K562 (cell line): ENCODE measurements at regions not wholly inside any gene's neighbourhood (a gene's known extent, or its start where the extent isn't known, plus 50 kb on each side); places are given as distances from the start of the nearest gene placed in this dataset.
A peak's percentile ranks its signal among the peaks of the same experiment; 100 is the strongest.

Experiments used
- ATAC-seq: fragments of 200-7000 bp; cut with Tn5 transposase; 3 replicates; pipeline ENCODE4 v1.9.1; 2020; ENCODE audit warnings: moderate library complexity
- BruUV-seq: library from RNA; stranded (reverse); fragments of 400-500 nt; replicated peaks from 2 replicates; lab custom pipeline; 2021; lab: Mats Ljungman, UMichigan
- CTCF ChIA-PET: fragments of 300-600 bp; formaldehyde crosslinking; extraction: SDS; loops from one replicate; lab custom pipeline; 2021; ENCODE audit warnings: low intra/inter-chr PET ratio; lab: Yijun Ruan, JAX
- POLR2A ChIA-PET: fragments of 300-600, 350-650 bp; sonication (Branson Sonifier 250); formaldehyde crosslinking; extraction: SDS; loops from one replicate; lab custom pipeline; 2021; ENCODE audit warnings: antibody characterized with exemption, inconsistent platforms; lab: Yijun Ruan, JAX
- DNase-seq, 4 experiments: peaks; one replicate each; pipeline versions ENCODE4 v3.0.0 to v3.0.0-alpha.2; 2011 to 2018; ENCODE audit warnings: low spot score in 3 of 4, mixed read lengths in 3 of 4; ENCODE audit errors: extremely low read depth in 1 of 4
- FAIRE-seq: peaks from 2 replicates; lab custom pipeline; 2011; peaks lifted over from hg19 to GRCh38; lab: Jason Lieb, UNC
- H2AFZ ChIP-seq: 2 replicates; pipeline ENCODE4 v1.6.0; 2011; ENCODE audit warnings: low read depth, low read length, control low read depth, inconsistent platforms
- H3K27ac ChIP-seq: fragments of 200-600 bp; 3 replicates; pipeline ENCODE4 v1.8.0; 2011; ENCODE audit warnings: low read depth, mild to moderate bottlenecking, control low read depth, inconsistent platforms, low read length, moderate library complexity, mixed read lengths; ENCODE audit errors: extremely low read depth
- H3K27me3 ChIP-seq, 2 experiments: fragments of 300-600 bp in 1 of 2; 2 replicates in 1 of 2; 3 replicates in 1 of 2; pipeline versions ENCODE4 v1.6.0 to v1.8.0; 2011; ENCODE audit warnings: inconsistent platforms in 2 of 2, low read length in 2 of 2, mild to moderate bottlenecking in 1 of 2, mixed read lengths in 1 of 2, moderate library complexity in 1 of 2; ENCODE audit not compliant: control insufficient read depth in 2 of 2, insufficient read depth in 2 of 2
- H3K36me3 ChIP-seq: fragments of 300-600 bp; 3 replicates; pipeline ENCODE4 v1.8.0; 2011; ENCODE audit warnings: mild to moderate bottlenecking, low read length, inconsistent platforms; ENCODE audit not compliant: control insufficient read depth, insufficient read depth
- H3K4me1 ChIP-seq, 2 experiments: fragments of 200-600 bp in 1 of 2; replicated peaks in 1 of 2; 2 replicates in 1 of 2; 3 replicates in 1 of 2; pipeline versions ENCODE4 v1.5.1 to v1.8.0; 2011; ENCODE audit warnings: inconsistent platforms in 2 of 2, low read length in 2 of 2, mild to moderate bottlenecking in 1 of 2, mixed read lengths in 1 of 2, moderate library complexity in 1 of 2; ENCODE audit not compliant: control insufficient read depth in 2 of 2, insufficient read depth in 2 of 2
- H3K4me2 ChIP-seq: 2 replicates; pipeline ENCODE4 v1.6.1; 2011; ENCODE audit warnings: low read length, control low read depth, inconsistent platforms, mixed read lengths; ENCODE audit not compliant: insufficient read depth
- H3K4me3 ChIP-seq: fragments of 200-600 bp; sonication (generic), shearing (Covaris generic); 2 replicates; pipeline ENCODE4 v1.5.1; 2016; ENCODE audit warnings: control low read depth, inconsistent platforms
- H3K79me2 ChIP-seq: fragments of 200-600 bp; 3 replicates; pipeline ENCODE4 v1.8.0; 2011; ENCODE audit warnings: low read length, inconsistent platforms; ENCODE audit not compliant: control insufficient read depth, insufficient read depth
- H3K9ac ChIP-seq, 2 experiments: 2 replicates each; pipeline versions ENCODE4 v1.6.0 to v1.6.1; 2011; ENCODE audit warnings: low read depth in 2 of 2, low read length in 2 of 2, control low read depth in 1 of 2, inconsistent platforms in 1 of 2, mild to moderate bottlenecking in 1 of 2, mixed read lengths in 1 of 2; ENCODE audit not compliant: insufficient read depth in 1 of 2
- H3K9me1 ChIP-seq: one replicate; pipeline ENCODE4 v1.6.0; 2011; ENCODE audit warnings: inconsistent platforms, mild to moderate bottlenecking, low read length, moderate library complexity; ENCODE audit not compliant: control insufficient read depth, insufficient read depth
- H3K9me3 ChIP-seq: replicated peaks from 2 replicates; pipeline ENCODE4 v1.5.1; 2011; ENCODE audit warnings: low read depth, low read length, inconsistent platforms; ENCODE audit not compliant: control insufficient read depth, insufficient read depth
- H4K20me1 ChIP-seq: replicated peaks from 2 replicates; pipeline ENCODE4 v1.6.1; 2011; ENCODE audit warnings: low read length, inconsistent platforms, mixed read lengths; ENCODE audit not compliant: control insufficient read depth, insufficient read depth
- CEBPG ChIP-seq, 3 experiments: fragments of 200-800 bp in 1 of 3; sonication (Bioruptor generic) in 1 of 3; sonication (generic) in 1 of 3; formaldehyde crosslinking in 1 of 3; IDR thresholded peaks in 2 of 3; conservative IDR thresholded peaks in 1 of 3; 2 replicates each; pipeline versions ENCODE4 v1.6.1 to v1.8.0; 2016 to 2022; ENCODE audit warnings: missing compliant biosample characterization in 2 of 3, missing genetic modification characterization in 2 of 3, mild to moderate bottlenecking in 1 of 3, missing genetic modification reagents in 1 of 3
- HNRNPLL ChIP-seq: fragments of 200-400 bp; formaldehyde crosslinking; IDR thresholded peaks from 2 replicates; pipeline ENCODE4 v1.6.1; 2017; ENCODE audit warnings: low read length, low read depth, mild to moderate bottlenecking; ENCODE audit not compliant: poor library complexity, severe bottlenecking
- NR4A1 ChIP-seq, 2 experiments: fragments of 250-450 bp in 1 of 2; fragments of 450-650 bp in 1 of 2; sonication (Bioruptor Pico) in 1 of 2; IDR thresholded peaks; 2 replicates each; pipeline versions ENCODE4 v1.4.0 to v1.6.1; 2016 to 2020; ENCODE audit warnings: mild to moderate bottlenecking in 2 of 2, missing compliant biosample characterization in 1 of 2, missing genetic modification characterization in 1 of 2, moderate library complexity in 1 of 2
- SETDB1 ChIP-seq: IDR thresholded peaks from one replicate; pipeline ENCODE4 v1.6.1; 2012; ENCODE audit warnings: low read length, control low read depth, inconsistent platforms
- TARDBP ChIP-seq: fragments of 450-650 bp; IDR thresholded peaks from 2 replicates; pipeline ENCODE4 v1.6.1; 2016
- ZSCAN29 ChIP-seq: fragments of 450-650 bp; IDR thresholded peaks from 2 replicates; pipeline ENCODE4 v1.6.1; 2017
- WGBS: fragments of 100-300 bp; shearing (Covaris generic); methylation state at CpG from one replicate; pipeline ENCODE4 v1.1.6; 2016; ENCODE audit warnings: low coverage, mixed read lengths; ENCODE audit not compliant: insufficient coverage; ENCODE audit errors: missing lambda C conversion rate; 5-methylcytosine and 5-hydroxymethylcytosine counted together
- in situ Hi-C: fragments of 300-500 bp; cut with MboI; formaldehyde crosslinking; loops from 4 replicates; pipeline ENCODE4 v1.15.0; 2018; ENCODE audit warnings: inconsistent platforms, mixed read lengths
- intact Hi-C: fragments of 100-400 bp; cut with micrococcal nuclease; formaldehyde crosslinking; loops from 2 replicates; pipeline ENCODE4 v1.14.2; 2022

- peaks cover 4 to 19% of the 10 kb centered on the region in 2 experiments; a peak in 4 of 5 replicates for H3K4me1 ChIP-seq
- no peak overlapping the region for H3K4me3 ChIP-seq
- no peak overlapping the region for H3K27ac ChIP-seq
- ATAC-seq (no peak), FAIRE-seq (no peak), DNase-seq (no peak)
- TF ChIP-seq HNRNPLL (no peak), NR4A1 (CRISPR knock-in tag; IDR thresholded peaks at IDR 0.05) (no peak), NR4A1 (tag; IDR thresholded peaks at IDR 0.05) (no peak), SETDB1 (no peak), ZSCAN29 (no peak), TARDBP (no peak), CEBPG (CRISPR knock-in tag; IDR thresholded peaks at IDR 0.05) (no peak), CEBPG (tag; conservative IDR thresholded peaks at IDR 0.05 in 1 of 2, IDR thresholded peaks at IDR 0.05 in 1 of 2) (peak; percentile 16 to 39; a peak in 1 of 4 replicates)
- in situ Hi-C loops (no loop called here), intact Hi-C loops (no loop called here)
- H3K4me2 ChIP-seq: no peak overlapping the region
- H3K9me3 ChIP-seq: no peaks in the 10 kb centered on the region
- CTCF ChIA-PET: no interaction called here
- H4K20me1 ChIP-seq: no peaks in the 10 kb centered on the region
- H3K27me3 ChIP-seq: no peaks in the 10 kb centered on the region; a peak in 1 of 5 replicates
- no peak overlapping the region for H3K9ac ChIP-seq
- BruUV-seq: no TSS peak
- H2AFZ ChIP-seq: no peak overlapping the region
- no peaks in the 10 kb centered on the region for H3K9me1 ChIP-seq
- POLR2A ChIA-PET: interaction anchor here (1.1 kb wide), 1 partner anchor 16 kb away, joined by 4 read pairs; no protein-coding TSS in a partner anchor
- no peaks in the 10 kb centered on the region for H3K36me3 ChIP-seq
- no peaks in the 10 kb centered on the region for H3K79me2 ChIP-seq
- WGBS: 22% methylated on average over 4 of the region's 4 CpGs
Measured at GRCh38 chr21:35561116-35561515, 499.2 kb downstream of the SETD4 start.
